ENCODE measurements at regions not wholly inside any gene's neighbourhood (a gene's known extent, or its start where the extent isn't known, plus 50 kb on each side); places are given as distances from the start of the nearest gene placed in this dataset.

DNA sequence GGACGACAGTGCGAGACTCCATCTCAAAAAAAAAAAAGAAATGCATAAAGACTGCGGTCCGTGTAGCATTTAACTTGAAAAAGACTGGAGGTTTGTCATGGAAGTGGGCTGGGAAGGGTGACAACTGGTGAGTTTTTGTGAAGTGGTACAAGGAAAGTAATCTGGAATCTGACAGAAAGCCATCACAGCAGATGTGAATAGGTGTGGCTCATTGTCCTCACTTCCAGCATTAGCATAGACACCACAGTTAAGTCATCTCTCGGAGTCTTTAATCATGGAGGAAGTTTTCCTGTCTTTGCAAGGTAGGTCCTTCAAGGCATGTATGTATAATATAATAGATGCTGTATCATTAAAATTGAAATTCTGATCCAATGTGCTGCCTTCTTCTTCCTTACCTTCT, 453.2 kb downstream of the TFAP2A start:
- no peak overlapping the region for H3K4me3 Mint-ChIP-seq
- ATAC-seq (no peak), DNase-seq (no peak)
- H3K4me1 Mint-ChIP-seq: no peaks in the 10 kb centered on the region
- no peaks in the 10 kb centered on the region for H3K27me3 Mint-ChIP-seq
- no peak overlapping the region for H3K27ac Mint-ChIP-seq
- H3K9me3 Mint-ChIP-seq: peaks cover 0 to 6% of the 10 kb centered on the region in 2 donors

DNA sequence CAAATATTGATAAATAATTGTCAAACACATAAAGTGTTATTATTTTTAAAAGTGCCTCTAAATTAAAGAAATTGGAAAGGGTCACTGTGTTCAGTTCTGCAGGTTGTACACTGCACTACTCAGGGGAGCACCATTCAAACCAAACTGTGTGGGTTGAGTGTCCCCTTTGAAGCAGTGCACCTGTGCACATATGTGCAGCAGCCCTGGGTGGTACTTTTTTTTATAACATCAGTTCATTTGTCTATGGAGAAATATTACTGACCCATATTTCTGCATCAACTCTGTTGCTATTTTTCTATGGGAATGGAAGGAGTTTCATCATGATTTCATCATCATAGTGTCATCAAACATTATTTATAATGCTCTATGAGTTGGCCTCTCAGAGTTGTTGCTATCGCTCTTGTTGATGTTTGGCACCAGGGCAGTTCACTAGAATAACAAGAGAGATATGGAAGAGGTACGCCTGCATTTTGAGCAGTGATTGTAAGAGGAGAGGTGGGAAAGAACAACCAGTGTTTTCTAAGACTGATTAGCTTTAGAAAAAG, 457.6 kb downstream of the TFAP2A start:
- Mint-ChIP-seq H3K27ac (peak overlapping the region in 1 of 2 donors; percentile 54), H3K27me3 (no peaks in the 10 kb centered on the region), H3K9me3 (peaks cover 11 to 12% of the 10 kb centered on the region in 2 donors), H3K4me3 (no peak overlapping the region), H3K4me1 (no peaks in the 10 kb centered on the region)
- DNase-seq (no peak), ATAC-seq (no peak)

DNA sequence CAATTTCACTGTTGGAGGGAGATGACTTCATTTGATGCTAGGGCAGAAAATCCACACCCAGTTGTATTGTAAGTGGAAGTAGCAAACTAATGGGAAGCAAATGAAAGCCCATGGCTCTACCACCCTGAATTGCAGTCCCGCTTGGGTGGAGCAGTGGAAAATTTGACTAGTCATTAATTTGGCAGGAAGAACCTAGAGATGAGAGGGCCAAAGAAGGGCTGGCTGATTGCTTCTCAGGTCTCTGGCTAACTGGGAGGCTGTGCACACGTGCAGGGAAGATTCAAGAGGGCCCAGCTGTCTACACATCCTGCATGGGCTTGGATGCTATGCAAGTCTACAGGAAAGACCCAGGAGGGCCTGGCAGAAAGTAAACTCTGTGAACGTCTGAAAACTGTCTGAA, 466.2 kb downstream of the TFAP2A start:
- no peak overlapping the region for H3K4me3 Mint-ChIP-seq
- H3K9me3 Mint-ChIP-seq: peaks cover 10 to 22% of the 10 kb centered on the region in 2 donors
- H3K27me3 Mint-ChIP-seq: no peaks in the 10 kb centered on the region
- H3K27ac Mint-ChIP-seq: no peak overlapping the region
- no peaks in the 10 kb centered on the region for H3K4me1 Mint-ChIP-seq
- ATAC-seq (no peak), DNase-seq (no peak)

DNA sequence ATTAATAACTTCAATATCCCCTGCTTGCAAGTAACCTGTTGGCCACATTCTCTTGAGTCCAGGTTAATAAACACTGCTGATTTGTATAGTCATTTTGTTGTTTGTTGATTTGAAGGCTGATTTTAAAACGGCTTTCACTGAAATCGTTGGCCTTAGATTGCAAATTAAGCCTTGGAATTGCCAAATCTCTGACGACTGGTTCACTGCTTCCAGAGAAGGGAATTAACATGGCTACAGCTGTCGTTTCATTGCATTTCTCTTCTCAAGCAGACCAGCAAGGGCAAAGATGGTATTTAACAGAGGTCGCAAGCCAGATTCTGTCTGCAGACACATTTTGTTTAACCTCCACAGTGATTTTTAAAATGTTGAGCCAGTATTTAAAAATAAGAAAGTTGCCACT, 470.9 kb downstream of the TFAP2A start:
- Mint-ChIP-seq H3K9me3 (peaks cover 13 to 29% of the 10 kb centered on the region in 2 donors), H3K27me3 (no peaks in the 10 kb centered on the region), H3K4me1 (no peaks in the 10 kb centered on the region), H3K4me3 (no peak overlapping the region), H3K27ac (no peak overlapping the region)
- no peak for ATAC-seq
- DNase-seq: no peak

GRCh38 chr6:9943026-9943425, 471.8 kb downstream of the TFAP2A start:
- Mint-ChIP-seq H3K27me3 (no peaks in the 10 kb centered on the region), H3K9me3 (peaks cover 13 to 25% of the 10 kb centered on the region in 2 donors), H3K4me3 (no peak overlapping the region), H3K27ac (no peak overlapping the region), H3K4me1 (no peaks in the 10 kb centered on the region)
- DNase-seq (no peak), ATAC-seq (no peak)

GRCh38 chr6:9942131-9942530, 472.7 kb downstream of the TFAP2A start:
- DNase-seq: no peak
- Mint-ChIP-seq H3K27me3 (no peaks in the 10 kb centered on the region), H3K27ac (no peak overlapping the region), H3K4me3 (no peak overlapping the region), H3K4me1 (no peaks in the 10 kb centered on the region), H3K9me3 (peaks cover 9 to 17% of the 10 kb centered on the region in 2 donors)
- peak; percentile 26 for ATAC-seq

DNA sequence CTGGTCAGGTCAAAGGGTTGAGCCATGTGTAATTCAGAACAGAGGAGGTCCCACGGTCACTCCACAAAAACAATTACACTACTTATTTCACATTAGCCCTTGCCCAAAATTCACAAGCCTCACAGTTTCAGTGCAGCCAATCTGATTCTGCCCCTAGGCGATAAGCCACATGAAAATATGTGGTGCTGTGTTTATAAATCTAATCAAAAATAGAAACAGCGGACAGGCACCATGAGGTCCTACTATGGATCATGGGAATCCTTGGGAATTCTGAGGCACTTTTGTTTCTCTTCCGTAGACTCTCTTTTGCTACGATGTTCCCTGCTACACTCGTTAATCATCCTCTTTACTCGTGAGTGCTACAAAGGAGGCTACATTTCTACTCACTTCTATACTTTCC, 476.1 kb downstream of the TFAP2A start:
- DNase-seq: no peak
- Mint-ChIP-seq H3K4me3 (no peak overlapping the region), H3K27me3 (no peaks in the 10 kb centered on the region), H3K27ac (no peak overlapping the region), H3K9me3 (peaks cover 9 to 10% of the 10 kb centered on the region in 2 donors), H3K4me1 (no peaks in the 10 kb centered on the region)
- ATAC-seq: no peak

DNA sequence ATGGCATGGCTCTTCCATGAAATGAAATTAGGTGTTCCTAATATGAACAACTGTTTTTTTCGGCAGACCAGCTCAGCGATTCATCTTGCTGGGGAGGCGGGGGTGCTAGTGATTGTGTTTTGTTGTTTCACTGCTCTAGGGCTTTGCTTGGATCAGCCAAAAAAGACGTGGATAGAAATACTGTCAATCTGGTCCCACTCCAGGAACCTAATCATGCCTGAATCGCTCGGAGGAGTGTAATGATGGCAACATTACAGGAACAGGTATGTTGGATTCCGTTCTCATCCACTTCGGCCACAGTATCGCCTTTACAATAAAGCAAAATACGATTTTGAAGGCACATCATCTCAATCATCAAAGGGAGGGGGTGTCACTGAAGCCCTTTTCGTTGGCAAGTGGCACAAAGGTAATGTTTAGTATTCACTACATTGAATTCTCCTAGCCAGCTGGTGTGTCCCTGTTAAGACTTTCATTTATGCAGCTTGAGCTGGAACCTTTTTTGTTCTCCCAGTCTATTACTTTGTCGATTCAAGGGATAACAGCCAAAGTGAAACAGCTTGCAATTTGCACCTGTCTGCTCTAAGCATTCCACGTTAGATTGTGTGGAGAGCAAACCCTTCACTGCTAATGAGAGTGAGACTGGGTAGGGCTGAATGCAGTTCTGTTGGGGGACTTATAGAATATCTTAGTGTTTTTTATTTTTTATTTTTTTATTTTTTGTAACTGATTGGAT, 477.7 kb downstream of the TFAP2A start:
- peaks cover 9 to 10% of the 10 kb centered on the region in 2 donors for H3K9me3 Mint-ChIP-seq
- no peaks in the 10 kb centered on the region for H3K4me1 Mint-ChIP-seq
- no peak overlapping the region for H3K27ac Mint-ChIP-seq
- no peaks in the 10 kb centered on the region for H3K27me3 Mint-ChIP-seq
- H3K4me3 Mint-ChIP-seq: no peak overlapping the region
- DNase-seq (no peak), ATAC-seq (no peak)

GRCh38 chr6:9936551-9936950, 478.3 kb downstream of the TFAP2A start:
- Mint-ChIP-seq H3K9me3 (peaks cover 6% of the 10 kb centered on the region in 2 donors), H3K4me3 (no peak overlapping the region), H3K4me1 (no peaks in the 10 kb centered on the region), H3K27me3 (no peaks in the 10 kb centered on the region), H3K27ac (no peak overlapping the region)
- ATAC-seq (no peak), DNase-seq (no peak)

DNA sequence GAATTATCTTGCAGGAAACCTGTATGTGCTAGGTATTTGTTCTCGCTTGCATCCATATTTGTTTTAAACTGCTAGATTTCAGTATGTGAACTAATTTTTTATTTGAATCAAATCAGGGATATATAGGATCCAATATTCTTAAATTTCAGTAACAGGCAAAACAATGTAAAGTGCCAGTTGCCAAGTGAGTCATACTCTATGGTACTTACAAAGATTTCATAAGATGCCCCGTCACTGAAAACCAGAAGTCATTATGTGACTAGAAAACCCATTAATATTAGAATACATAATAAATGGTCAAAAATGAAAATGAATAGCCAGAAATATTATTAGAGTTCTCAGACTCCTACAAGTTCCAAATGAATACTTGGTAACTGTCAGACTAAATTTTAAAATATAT, 481.2 kb downstream of the TFAP2A start:
- no peak overlapping the region for H3K4me3 Mint-ChIP-seq
- no peaks in the 10 kb centered on the region for H3K9me3 Mint-ChIP-seq
- H3K27ac Mint-ChIP-seq: no peak overlapping the region
- no peaks in the 10 kb centered on the region for H3K4me1 Mint-ChIP-seq
- no peak for DNase-seq
- no peaks in the 10 kb centered on the region for H3K27me3 Mint-ChIP-seq
- no peak for ATAC-seq

GRCh38 chr6:9927275-9927674, 487.6 kb downstream of the TFAP2A start:
- H3K27ac Mint-ChIP-seq: no peak overlapping the region
- H3K9me3 Mint-ChIP-seq: peaks cover 7 to 16% of the 10 kb centered on the region in 2 donors
- no peaks in the 10 kb centered on the region for H3K27me3 Mint-ChIP-seq
- H3K4me3 Mint-ChIP-seq: no peak overlapping the region
- DNase-seq (no peak), ATAC-seq (no peak)
- H3K4me1 Mint-ChIP-seq: no peaks in the 10 kb centered on the region

DNA sequence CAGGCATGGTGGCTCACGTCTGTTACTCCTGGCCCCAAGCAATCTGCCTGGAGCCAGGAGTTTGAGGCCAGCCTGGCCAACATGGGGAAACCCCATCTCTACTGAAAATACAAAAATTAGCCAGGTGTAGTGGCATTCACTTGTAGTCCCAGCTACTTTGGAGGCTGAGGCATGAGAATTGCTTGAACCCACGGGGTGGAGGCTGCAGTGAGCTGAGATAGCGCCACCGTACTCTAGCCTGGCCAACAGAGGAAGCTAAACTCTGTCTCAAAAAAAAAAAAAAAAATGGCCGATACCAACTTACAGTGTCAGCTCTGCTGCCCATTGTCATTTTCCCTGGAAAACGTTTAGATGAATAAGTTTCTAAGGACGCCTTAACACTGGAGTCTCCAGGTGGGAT, 489.9 kb downstream of the TFAP2A start:
- peaks cover 14 to 16% of the 10 kb centered on the region in 2 donors for H3K9me3 Mint-ChIP-seq
- H3K27me3 Mint-ChIP-seq: no peaks in the 10 kb centered on the region
- no peak overlapping the region for H3K4me3 Mint-ChIP-seq
- ATAC-seq (no peak), DNase-seq (no peak)
- no peak overlapping the region for H3K27ac Mint-ChIP-seq
- H3K4me1 Mint-ChIP-seq: no peaks in the 10 kb centered on the region

GRCh38 chr6:9921366-9921765, 493.5 kb downstream of the TFAP2A start:
- DNase-seq (no peak), ATAC-seq (no peak)
- Mint-ChIP-seq H3K4me3 (no peak overlapping the region), H3K9me3 (peaks cover 9 to 21% of the 10 kb centered on the region in 2 donors), H3K4me1 (no peaks in the 10 kb centered on the region), H3K27ac (no peak overlapping the region), H3K27me3 (no peaks in the 10 kb centered on the region)

DNA sequence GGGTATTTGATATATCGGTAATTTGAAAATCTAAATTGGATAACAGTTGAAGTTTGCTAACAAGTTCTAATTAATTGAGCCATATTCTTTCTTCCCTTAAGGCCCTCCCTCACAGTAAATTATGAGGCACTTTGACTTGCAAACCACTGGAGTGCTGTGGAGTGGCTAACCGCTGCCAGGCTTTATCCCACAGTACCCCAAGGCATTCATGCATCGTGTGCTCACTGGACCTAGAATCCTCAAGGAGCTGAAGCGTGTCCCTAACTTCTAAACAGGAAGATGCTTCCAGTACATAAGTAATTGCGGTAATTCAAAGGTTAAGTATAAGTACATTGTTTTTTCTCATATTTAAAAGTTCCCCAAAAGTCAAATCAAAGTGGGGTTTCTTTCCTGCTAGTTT, 499.9 kb downstream of the TFAP2A start:
- Mint-ChIP-seq H3K4me3 (no peak overlapping the region), H3K27me3 (no peaks in the 10 kb centered on the region), H3K9me3 (peaks cover 0 to 7% of the 10 kb centered on the region in 2 donors), H3K27ac (peak overlapping the region in 1 of 2 donors; percentile 40), H3K4me1 (no peaks in the 10 kb centered on the region)
- ATAC-seq (no peak), DNase-seq (no peak)

DNA sequence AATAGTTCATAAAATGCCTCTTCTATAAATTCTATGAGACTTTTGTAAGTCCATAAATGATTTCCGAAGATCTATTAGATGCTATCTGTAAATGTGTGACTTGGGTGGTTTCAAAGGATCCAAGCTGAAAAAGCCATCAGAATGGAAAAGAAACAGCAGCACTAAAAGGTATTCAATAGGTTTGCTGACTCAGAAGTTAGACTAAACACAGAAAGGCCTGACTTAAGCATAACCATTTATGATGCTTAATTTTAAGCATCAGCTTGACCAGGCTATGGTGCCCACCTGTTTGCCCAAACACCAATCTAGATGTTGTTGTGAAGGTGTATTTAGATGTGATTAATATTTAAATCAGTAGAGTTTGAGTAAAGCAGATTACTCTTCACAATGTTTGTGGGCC, 513.5 kb downstream of the TFAP2A start:
- Mint-ChIP-seq H3K27ac (no peak overlapping the region), H3K27me3 (no peaks in the 10 kb centered on the region), H3K4me1 (no peaks in the 10 kb centered on the region), H3K9me3 (peaks cover 5 to 7% of the 10 kb centered on the region in 2 donors), H3K4me3 (no peak overlapping the region)
- ATAC-seq (no peak), DNase-seq (no peak)

DNA sequence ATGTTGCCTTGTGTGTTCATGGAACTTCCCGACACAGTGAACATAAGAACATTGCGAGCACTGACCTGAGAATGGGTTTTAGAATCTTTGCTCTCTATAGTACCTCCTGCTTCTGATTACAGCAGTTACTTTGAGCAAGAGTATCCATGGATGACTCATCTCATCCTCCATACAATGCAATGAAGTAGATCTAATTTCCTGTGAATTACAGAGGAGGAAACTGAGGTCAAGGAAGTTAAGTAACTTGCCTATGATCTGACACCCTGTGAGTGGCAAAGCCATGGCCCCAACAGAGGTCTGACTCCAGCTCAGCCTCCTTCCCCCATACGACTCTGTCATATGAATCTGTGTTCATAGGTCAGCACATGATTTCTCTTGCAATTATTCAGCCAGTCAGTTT, 518.1 kb downstream of the TFAP2A start:
- Mint-ChIP-seq H3K27me3 (no peaks in the 10 kb centered on the region), H3K4me1 (no peaks in the 10 kb centered on the region), H3K9me3 (peaks cover 5 to 7% of the 10 kb centered on the region in 2 donors), H3K27ac (no peak overlapping the region), H3K4me3 (no peak overlapping the region)
- ATAC-seq (no peak), DNase-seq (no peak)

- ATAC-seq: no peak
- Mint-ChIP-seq H3K4me3 (no peak overlapping the region), H3K4me1 (no peaks in the 10 kb centered on the region), H3K9me3 (peaks cover 0 to 21% of the 10 kb centered on the region in 2 donors), H3K27me3 (no peaks in the 10 kb centered on the region), H3K27ac (no peak overlapping the region)
- no peak for DNase-seq
Measured at GRCh38 chr6:9890893-9891292, 524.0 kb downstream of the TFAP2A start.

Measured in stimulated activated naive CD8-positive, alpha-beta T cell treated with anti-CD3 and anti-CD28 coated beads, Interleukin-15, amount 100 ng/mL, for 72 hours (primary cell).